Suppressor macrophage (primary cell): ENCODE measurements at regions not wholly inside any gene's neighbourhood (a gene's known extent, or its start where the extent isn't known, plus 50 kb on each side); places are given as distances from the start of the nearest gene placed in this dataset.

Source experiments
- DNase-seq, 4 experiments: peaks; one replicate each; pipeline ENCODE4 v3.0.0-alpha.2; 2020 to 2022

DNA sequence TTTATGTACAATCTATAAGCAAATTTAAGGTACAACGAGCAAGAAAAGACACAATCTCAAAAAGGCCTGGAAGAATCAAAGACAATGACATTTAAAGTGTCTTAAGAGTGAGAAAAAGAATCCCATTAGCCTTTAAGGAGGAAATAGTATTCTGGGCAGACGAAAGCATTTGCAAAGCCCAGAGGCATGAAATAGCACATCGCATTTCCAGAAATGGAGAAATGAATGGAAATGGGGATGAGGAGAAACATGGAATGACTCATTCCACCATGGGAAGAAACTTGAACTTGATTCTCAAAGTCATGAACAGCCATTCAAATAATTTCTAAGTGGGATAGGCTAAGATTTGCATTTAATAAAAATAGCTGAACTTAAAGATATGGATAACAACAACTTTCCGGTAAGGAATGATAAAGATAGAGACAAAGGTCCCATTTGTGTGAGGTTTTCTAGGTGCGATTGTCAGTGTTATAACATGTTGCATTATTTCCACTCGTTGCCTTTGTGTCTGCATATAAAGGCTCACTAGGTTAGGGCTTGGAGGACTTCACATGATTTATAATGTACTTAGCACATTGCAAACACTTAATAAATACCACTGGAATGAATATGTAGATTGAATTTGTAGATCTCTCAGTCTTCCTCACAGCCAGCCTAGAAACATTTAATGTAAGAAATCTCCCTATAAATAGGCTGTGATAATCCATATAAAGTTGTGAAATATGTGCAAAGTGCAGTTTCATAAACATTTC, 310.3 kb upstream of the KLF6 start:
- no peak for DNase-seq

GRCh38 chr10:4094751-4095150, 309.7 kb upstream of the KLF6 start:
- peak in 2 of 4 experiments; percentile 65 to 69 for DNase-seq

DNA sequence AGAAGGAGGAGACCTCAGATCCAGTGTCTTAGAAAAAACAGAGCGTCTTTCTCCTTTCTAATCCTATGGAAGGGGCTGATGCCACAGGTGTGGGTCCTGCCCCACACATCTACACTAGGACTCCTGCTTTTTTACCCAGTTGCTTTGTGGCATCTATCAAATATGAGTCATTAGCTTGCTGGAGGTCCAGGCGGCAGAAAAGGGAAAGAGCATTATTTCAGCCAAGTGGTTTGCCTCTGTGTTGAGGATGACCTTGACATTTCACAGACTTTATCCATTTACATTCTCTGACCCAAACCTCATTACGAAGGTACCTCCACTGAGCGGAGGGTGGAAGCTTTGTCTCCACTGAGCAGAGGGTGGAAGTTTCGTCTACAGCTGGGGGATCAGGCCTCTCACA, 308.4 kb upstream of the KLF6 start:
- DNase-seq: peak in 1 of 4 experiments; percentile 7

DNA sequence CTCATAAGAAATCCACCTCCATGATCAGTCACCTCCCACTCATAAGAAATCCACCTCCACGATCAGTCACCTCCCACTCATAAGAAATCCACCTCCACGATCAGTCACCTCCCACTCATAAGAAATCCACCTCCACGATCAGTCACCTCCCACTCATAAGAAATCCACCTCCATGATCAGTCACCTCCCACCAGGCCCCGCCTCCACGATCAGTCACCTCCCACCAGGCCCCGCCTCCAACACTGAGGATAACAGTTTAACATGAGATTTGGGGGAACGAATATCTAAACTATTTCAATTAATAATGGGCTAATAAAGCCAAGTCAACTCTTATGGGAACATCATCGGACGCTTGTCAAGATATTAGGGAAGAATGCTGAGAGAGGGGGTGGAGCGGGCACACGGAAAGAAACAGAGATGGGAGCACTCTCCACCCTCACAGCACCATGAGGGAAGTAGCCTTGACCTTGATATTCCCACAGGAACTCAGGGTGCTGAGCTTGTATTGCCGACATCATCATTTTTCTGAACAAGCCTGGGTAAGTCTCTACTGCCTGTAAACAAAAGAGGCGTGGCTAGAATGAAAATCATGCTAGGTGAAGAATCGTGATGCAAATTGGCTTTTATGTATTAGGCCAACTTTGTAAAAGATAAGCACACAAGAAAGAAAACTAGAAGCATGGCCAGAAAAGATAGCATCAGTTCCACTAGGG, 303.5 kb upstream of the KLF6 start:
- DNase-seq: no peak

DNA sequence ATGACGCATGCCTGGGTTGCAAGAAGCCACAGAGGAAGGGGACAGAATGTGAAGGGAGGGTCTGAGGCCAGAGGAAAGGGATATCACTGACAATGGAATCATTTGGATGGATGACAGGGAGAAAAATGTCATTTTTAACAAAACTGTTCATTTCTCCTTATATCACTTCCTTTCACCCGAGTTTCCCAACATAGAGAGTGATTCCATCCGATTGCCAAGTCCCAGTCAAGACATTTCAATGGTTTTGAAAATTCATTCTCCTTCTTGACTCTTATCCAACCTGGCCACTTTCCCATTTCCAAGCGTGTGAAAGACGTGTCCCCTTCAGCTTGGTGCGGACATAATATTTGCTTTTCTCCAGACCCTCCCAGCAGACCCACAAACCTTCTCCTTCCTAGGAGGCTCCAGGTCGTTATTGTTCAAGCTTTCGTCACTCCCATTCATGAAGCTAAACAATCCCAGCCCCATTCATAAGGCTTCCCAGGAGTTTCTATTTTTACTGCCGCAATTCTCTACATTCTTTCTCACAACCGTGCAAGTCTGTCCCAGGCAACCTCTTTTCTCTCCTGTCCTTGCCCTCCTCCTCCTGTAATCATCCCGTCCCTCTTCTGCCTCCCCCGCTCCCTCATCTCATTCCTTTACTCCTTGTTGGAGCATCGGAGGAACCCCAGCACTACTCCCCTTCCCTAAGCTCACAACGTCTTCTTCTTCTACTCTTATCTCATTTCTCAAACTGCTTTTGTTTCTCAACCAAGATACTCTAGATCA, 301.3 kb upstream of the KLF6 start:
- no peak for DNase-seq

GRCh38 chr10:4083509-4084003, 298.5 kb upstream of the KLF6 start:
- no peak for DNase-seq

GRCh38 chr10:4082861-4083260, 297.9 kb upstream of the KLF6 start:
- DNase-seq: no peak

DNA sequence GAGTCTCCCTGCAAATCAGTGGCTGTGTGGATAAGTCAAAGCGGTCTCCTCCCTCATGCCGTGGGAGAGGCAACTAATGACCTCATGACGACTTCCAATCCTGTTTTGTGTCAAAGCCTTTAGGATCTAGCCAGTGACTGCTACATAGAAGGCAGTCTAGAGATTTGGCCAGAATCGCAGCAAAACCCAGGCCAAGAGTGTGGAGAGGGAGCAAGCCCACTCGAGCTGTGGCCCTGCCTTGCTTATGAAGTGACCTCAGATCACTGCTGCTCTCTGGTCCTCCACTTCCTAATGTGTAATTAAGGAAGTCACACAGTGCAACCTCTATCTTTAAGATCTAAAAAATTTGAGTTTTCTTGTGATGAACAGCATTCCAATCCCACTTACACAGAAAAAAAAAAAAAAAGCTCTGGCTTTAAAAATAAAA, 296.7 kb upstream of the KLF6 start:
- peak; percentile 22 to 57 (median 38) for DNase-seq

DNA sequence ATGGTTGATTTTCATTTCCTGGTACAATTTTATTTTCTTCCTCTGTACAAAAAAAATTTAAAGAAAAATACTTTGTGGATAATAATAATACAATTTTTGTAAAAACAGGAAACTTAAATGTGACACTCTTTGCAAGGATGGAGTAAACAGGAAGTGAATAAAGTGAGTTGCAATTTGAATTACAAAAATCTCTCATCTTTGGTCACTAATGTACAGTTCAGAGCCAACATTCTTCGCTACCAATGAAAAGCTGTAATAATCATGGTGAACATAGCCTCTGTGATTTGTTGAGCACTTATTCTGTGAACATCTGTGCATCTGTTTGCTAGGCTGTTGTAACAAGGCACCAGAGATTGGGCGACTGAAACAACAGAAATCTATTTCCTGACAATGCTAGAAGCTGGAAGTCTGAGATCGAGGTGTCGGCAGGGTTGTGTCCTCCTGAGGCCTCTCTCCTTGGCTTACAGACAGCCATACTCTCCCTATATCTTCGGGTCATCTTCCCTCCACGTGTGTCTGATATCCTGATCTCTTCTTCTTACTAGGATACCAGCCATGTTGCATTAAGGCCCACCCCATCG, 295.3 kb upstream of the KLF6 start:
- DNase-seq: peak in 2 of 4 experiments; percentile 26 to 43

GRCh38 chr10:4079803-4080202, 294.8 kb upstream of the KLF6 start:
- no peak for DNase-seq

GRCh38 chr10:4077804-4078203, 292.8 kb upstream of the KLF6 start:
- no peak for DNase-seq

DNA sequence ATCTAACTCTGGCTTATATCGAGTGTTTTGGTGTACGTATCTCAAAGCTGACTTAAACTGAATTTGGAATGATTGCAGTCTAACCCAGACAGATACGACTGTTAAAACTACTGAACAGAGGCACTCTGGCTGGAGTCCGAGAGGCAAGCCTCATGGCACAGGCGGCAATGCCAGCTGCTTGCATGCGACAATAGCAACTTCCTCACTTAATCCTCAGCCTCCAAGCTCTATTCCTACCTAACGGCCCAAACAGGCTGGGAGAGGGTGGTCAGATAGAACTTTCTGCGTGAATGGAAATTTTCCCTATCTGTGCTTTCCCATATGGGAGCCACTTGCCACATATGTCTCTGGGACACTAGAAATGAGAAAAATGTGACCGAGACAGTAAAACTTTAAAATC, 292.0 kb upstream of the KLF6 start:
- DNase-seq: no peak

GRCh38 chr10:4075443-4075842, 290.4 kb upstream of the KLF6 start:
- DNase-seq: no peak

DNA sequence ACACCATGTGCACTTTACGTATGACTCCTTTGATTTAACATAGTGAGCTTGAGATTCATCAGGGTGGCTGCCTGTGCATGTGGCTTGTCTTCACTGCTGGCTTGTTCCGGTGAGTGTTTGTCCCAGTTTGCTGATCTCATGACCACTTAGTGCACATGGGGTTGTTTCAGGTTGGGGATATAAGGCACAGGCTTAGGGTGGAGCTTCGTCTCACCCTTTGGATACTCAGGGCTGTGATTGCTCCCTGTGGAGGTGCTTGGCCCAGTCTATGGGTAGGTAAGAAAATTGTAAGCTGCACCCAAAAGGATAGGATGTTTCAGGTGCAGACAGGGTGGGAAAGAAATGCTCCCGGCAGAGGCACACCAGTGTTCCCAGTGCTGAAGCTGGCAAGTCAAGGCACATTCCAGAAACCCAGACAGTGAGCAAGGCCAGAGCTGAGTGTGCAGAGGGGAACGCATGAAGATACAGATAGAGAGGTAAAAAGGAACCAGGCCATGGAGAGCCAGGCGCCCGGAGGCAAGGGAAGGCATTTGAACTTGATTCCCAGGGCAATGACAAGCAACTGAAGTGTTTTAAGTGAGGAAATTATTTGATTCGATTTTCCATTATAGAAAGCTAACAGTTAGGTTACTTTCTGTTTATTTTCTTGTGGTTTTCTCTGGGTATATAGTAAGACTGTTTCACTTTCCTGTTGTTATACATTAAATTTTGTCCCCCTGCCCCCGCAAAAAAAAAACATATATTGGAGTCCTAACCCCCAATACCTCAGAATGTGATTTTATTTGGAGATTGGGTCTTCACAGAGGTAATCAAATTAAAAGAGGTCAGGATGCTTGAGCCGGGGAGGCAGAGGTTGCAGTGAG, 289.8 kb upstream of the KLF6 start:
- no peak for DNase-seq

DNA sequence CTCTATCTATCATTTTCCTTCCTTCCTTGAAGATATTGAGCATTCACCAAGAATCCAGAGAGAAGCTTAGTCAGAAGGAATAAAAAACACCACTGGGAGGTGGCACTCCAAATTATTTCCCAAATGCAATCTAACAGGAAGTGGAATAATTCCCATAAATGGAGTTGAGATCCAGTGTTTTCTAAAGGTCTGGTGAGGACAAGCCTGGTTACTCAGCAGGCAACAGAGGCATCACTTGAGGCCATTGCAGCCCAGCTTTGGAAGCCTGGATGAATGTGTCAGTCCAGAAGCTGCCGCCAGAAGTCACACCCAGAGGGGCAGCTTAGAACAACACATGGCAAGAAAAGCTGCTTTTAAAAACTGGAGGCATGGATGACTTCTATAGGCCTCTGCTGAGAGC, 288.9 kb upstream of the KLF6 start:
- no peak for DNase-seq

- DNase-seq: no peak
Observed at GRCh38 chr10:4070921-4071660, 286.1 kb upstream of the KLF6 start.

- no peak for DNase-seq
Observed at GRCh38 chr10:4070184-4070583, 285.2 kb upstream of the KLF6 start.

GRCh38 chr10:4069491-4069890, 284.5 kb upstream of the KLF6 start:
- DNase-seq: no peak

- no peak for DNase-seq
Observed at GRCh38 chr10:4068629-4069028, 283.6 kb upstream of the KLF6 start.

DNA sequence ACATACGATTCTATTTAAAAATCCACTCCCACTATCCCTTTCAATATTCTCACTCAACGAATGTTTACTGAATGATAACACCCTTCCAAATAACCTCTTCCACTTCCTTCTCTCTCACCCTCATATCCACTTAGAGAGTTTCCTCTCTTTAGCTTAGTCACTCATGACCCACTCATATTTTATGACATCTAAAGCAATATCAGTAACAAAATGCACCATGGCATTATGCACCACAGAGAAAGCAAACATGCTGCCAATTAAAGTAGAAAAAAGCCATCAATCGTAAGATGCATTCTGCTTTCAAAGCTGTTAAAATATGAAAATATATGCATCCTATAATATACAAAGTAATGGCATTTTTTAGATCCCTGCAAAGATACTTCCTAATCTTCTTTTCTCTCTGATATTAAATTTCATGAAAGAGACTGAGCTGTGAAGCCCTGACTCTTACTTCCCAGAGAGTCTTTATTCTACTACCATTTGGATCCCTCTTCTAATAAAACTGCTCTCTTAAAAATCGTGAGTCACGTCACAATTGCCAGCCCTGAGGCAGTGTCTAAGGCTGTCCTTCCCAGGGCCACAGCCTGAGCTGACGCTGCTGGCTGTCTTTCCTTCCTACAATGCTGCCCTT, 283.0 kb upstream of the KLF6 start:
- DNase-seq: peak in 2 of 4 experiments; percentile 13 to 72

GRCh38 chr10:4067531-4067930, 282.5 kb upstream of the KLF6 start:
- peak; percentile 69 to 87 (median 78) for DNase-seq
